Activated CD8-positive, alpha-beta T cell treated with anti-CD3 and anti-CD28 coated beads for 36 hours (primary cell): ENCODE measurements at regions not wholly inside any gene's neighbourhood (a gene's known extent, or its start where the extent isn't known, plus 50 kb on each side); places are given as distances from the start of the nearest gene placed in this dataset.

Experiments used
- ATAC-seq: fragments of 200-7000 bp; cut with Tn5 transposase; one replicate; pipeline ENCODE4 v1.10.0; 2021; ENCODE audit warnings: mild to moderate bottlenecking, moderate library complexity
- CTCF ChIA-PET: fragments of 350-600 bp; sonication (Branson Sonifier 250); formaldehyde crosslinking; loops from one replicate; lab custom pipeline; 2021; ENCODE audit warnings: antibody characterized with exemption; lab: Charles Lee
- POLR2A ChIA-PET: fragments of 350-600 bp; sonication (Branson Sonifier 250); formaldehyde crosslinking; loops from one replicate; lab custom pipeline; 2021; ENCODE audit warnings: antibody characterized with exemption; lab: Charles Lee
- DNase-seq: peaks from one replicate; pipeline ENCODE4 v3.0.0-alpha.2; 2020
- H3K27ac Mint-ChIP-seq: one replicate; pipeline ENCODE4 v1.8.0; 2021; ENCODE audit warnings: mild to moderate bottlenecking, mixed read lengths
- H3K27me3 Mint-ChIP-seq: one replicate; pipeline ENCODE4 v1.8.0; 2021; ENCODE audit warnings: mixed read lengths
- H3K36me3 Mint-ChIP-seq: one replicate; pipeline ENCODE4 v1.8.0; 2021; ENCODE audit warnings: low read depth, mixed read lengths
- H3K4me1 Mint-ChIP-seq: one replicate; pipeline ENCODE4 v1.8.0; 2021; ENCODE audit warnings: low read depth, mixed read lengths
- H3K4me3 Mint-ChIP-seq: one replicate; pipeline ENCODE4 v1.8.0; 2021; ENCODE audit warnings: mild to moderate bottlenecking, moderate library complexity, mixed read lengths
- H3K9me3 Mint-ChIP-seq: one replicate; pipeline ENCODE4 v1.8.0; 2021; ENCODE audit warnings: mixed read lengths
- CTCF ChIP-seq: fragments of 200-600 bp; IDR thresholded peaks from one replicate; pipeline ENCODE4 v1.8.0; 2022; ENCODE audit warnings: antibody characterized with exemption, mild to moderate bottlenecking
- intact Hi-C: fragments of 100-400 bp; cut with micrococcal nuclease; formaldehyde crosslinking; loops from one replicate; pipeline ENCODE4 v1.10.0; 2022

- no peak overlapping the region for H3K27ac Mint-ChIP-seq
- TF ChIP-seq CTCF = no peak
- no peaks in the 10 kb centered on the region for H3K27me3 Mint-ChIP-seq
- H3K4me1 Mint-ChIP-seq = no peaks in the 10 kb centered on the region
- ATAC-seq (no peak), DNase-seq (no peak)
- ChIA-PET CTCF (interaction anchor here (0.8 kb wide), 1 partner anchor 20 kb away, joined by 3 read pairs; no protein-coding TSS in a partner anchor), POLR2A (no interaction called here)
- intact Hi-C loops = no loop called here
- H3K9me3 Mint-ChIP-seq = peaks cover 3% of the 10 kb centered on the region
- no peaks in the 10 kb centered on the region for H3K36me3 Mint-ChIP-seq
- no peak overlapping the region for H3K4me3 Mint-ChIP-seq
Observed at GRCh38 chr3:73781541-73781940, 156.8 kb upstream of the PDZRN3 start.

- ChIA-PET POLR2A (no interaction called here), CTCF (no interaction called here)
- Mint-ChIP-seq H3K9me3 (no peaks in the 10 kb centered on the region), H3K4me3 (no peak overlapping the region), H3K4me1 (no peaks in the 10 kb centered on the region), H3K36me3 (no peaks in the 10 kb centered on the region), H3K27me3 (no peaks in the 10 kb centered on the region), H3K27ac (no peak overlapping the region)
- ATAC-seq (no peak), DNase-seq (no peak)
- TF ChIP-seq CTCF = no peak
- intact Hi-C loops = no loop called here
Observed at GRCh38 chr3:73774645-73775044, 149.9 kb upstream of the PDZRN3 start.

- Mint-ChIP-seq H3K4me1 (no peaks in the 10 kb centered on the region), H3K27ac (no peak overlapping the region), H3K9me3 (no peaks in the 10 kb centered on the region), H3K36me3 (no peaks in the 10 kb centered on the region), H3K27me3 (no peaks in the 10 kb centered on the region), H3K4me3 (no peak overlapping the region)
- no peak for DNase-seq
- POLR2A ChIA-PET = interaction anchor here (0.6 kb wide), 1 partner anchor 17 kb away, joined by 3 read pairs; no protein-coding TSS in a partner anchor
- intact Hi-C loops = no loop called here
- ATAC-seq = no peak
- TF ChIP-seq CTCF = no peak
- CTCF ChIA-PET = no interaction called here
Observed at GRCh38 chr3:73773233-73773632, 148.5 kb upstream of the PDZRN3 start.

- Mint-ChIP-seq H3K27me3 (no peaks in the 10 kb centered on the region), H3K9me3 (no peaks in the 10 kb centered on the region), H3K36me3 (no peaks in the 10 kb centered on the region), H3K4me3 (no peak overlapping the region), H3K4me1 (no peaks in the 10 kb centered on the region), H3K27ac (no peak overlapping the region)
- no peak for ATAC-seq
- intact Hi-C loops = no loop called here
- TF ChIP-seq CTCF = no peak
- CTCF ChIA-PET = no interaction called here
- DNase-seq = no peak
- POLR2A ChIA-PET = no interaction called here
Observed at GRCh38 chr3:73772076-73772886, 147.5 kb upstream of the PDZRN3 start.

GRCh38 chr3:73768524-73769308 lies 144.0 kb upstream of the PDZRN3 start:
- intact Hi-C loops = no loop called here
- TF ChIP-seq CTCF = no peak
- H3K27ac Mint-ChIP-seq = no peak overlapping the region
- CTCF ChIA-PET = no interaction called here
- no peak overlapping the region for H3K4me3 Mint-ChIP-seq
- no peaks in the 10 kb centered on the region for H3K9me3 Mint-ChIP-seq
- H3K36me3 Mint-ChIP-seq = no peaks in the 10 kb centered on the region
- POLR2A ChIA-PET = interaction anchor here (0.6 kb wide), 1 partner anchor 553 kb away, joined by 3 read pairs; no protein-coding TSS in a partner anchor
- no peaks in the 10 kb centered on the region for H3K27me3 Mint-ChIP-seq
- ATAC-seq = no peak
- DNase-seq = no peak
- H3K4me1 Mint-ChIP-seq = no peaks in the 10 kb centered on the region
